ENCODE measurements at regions not wholly inside any gene's neighbourhood (a gene's known extent, or its start where the extent isn't known, plus 50 kb on each side); places are given as distances from the start of the nearest gene placed in this dataset.

- TF ChIP-seq CTCF (IDR thresholded peaks at IDR 0.05) = no peak
- no peak for TF ChIP-seq POLR2A (IDR thresholded peaks at IDR 0.05)
Measured at GRCh38 chr7:41416208-41416595, 286.7 kb downstream of the INHBA start.
